H1 (cell line): ENCODE measurements at regions not wholly inside any gene's neighbourhood (a gene's known extent, or its start where the extent isn't known, plus 50 kb on each side); places are given as distances from the start of the nearest gene placed in this dataset.

Experiments
- CTCF ChIA-PET: fragments of 300-600 bp; sonication (Branson Sonifier 250); formaldehyde crosslinking; loops from one replicate; lab custom pipeline; 2021; ENCODE audit not compliant: partially characterized antibody; lab: Charles Lee
- POLR2A ChIA-PET: fragments of 300-600 bp; sonication (Branson Sonifier 250); formaldehyde crosslinking; loops from one replicate; lab custom pipeline; 2021; ENCODE audit warnings: inconsistent platforms; ENCODE audit not compliant: partially characterized antibody; lab: Charles Lee
- DNase-seq, 2 experiments: peaks; one replicate each; pipeline versions ENCODE4 v3.0.0 to v3.0.0-alpha.2; 2010 to 2022; ENCODE audit warnings: low spot score in 2 of 2, low read depth in 1 of 2, mixed read lengths in 1 of 2
- FAIRE-seq: peaks from 2 replicates; lab custom pipeline; 2011; peaks lifted over from hg19 to GRCh38; lab: Jason Lieb, UNC
- H2AFZ ChIP-seq: 2 replicates; pipeline ENCODE4 v1.8.1; 2012; ENCODE audit warnings: low read length, inconsistent platforms
- H2AK5ac ChIP-seq: 2 replicates; pipeline ENCODE4 v1.6.1; 2013; ENCODE audit warnings: low read depth, low read length
- H2BK120ac ChIP-seq: replicated peaks from 2 replicates; pipeline ENCODE3; 2013; ENCODE audit warnings: low read depth, low read length, inconsistent platforms
- H2BK12ac ChIP-seq: 2 replicates; pipeline ENCODE4 v1.6.1; 2013; ENCODE audit warnings: low read depth, low read length
- H2BK15ac ChIP-seq: 2 replicates; pipeline ENCODE4 v1.6.1; 2013; ENCODE audit warnings: low read length
- H2BK20ac ChIP-seq: 2 replicates; pipeline ENCODE4 v1.6.1; 2013; ENCODE audit warnings: low read length
- H2BK5ac ChIP-seq: 2 replicates; pipeline ENCODE4 v1.6.1; 2013; ENCODE audit warnings: low read depth, low read length
- H3K14ac ChIP-seq: 2 replicates; pipeline ENCODE4 v1.6.1; 2013; ENCODE audit warnings: inconsistent platforms; ENCODE audit not compliant: insufficient read length
- H3K18ac ChIP-seq: 2 replicates; pipeline ENCODE4 v1.6.1; 2013; ENCODE audit warnings: low read length; ENCODE audit errors: extremely low read depth
- H3K23ac ChIP-seq: 2 replicates; pipeline ENCODE4 v1.6.1; 2013; ENCODE audit warnings: inconsistent platforms; ENCODE audit not compliant: insufficient read length
- H3K23me2 ChIP-seq: 2 replicates; pipeline ENCODE4 v1.6.1; 2013; ENCODE audit warnings: low read depth, low read length
- H3K27ac ChIP-seq: 2 replicates; pipeline ENCODE4 v1.6.1; 2011; ENCODE audit warnings: low read depth, low read length, inconsistent platforms
- H3K27me3 ChIP-seq, 4 experiments: replicated peaks in 1 of 4; 1 replicate in 1 of 4; 2 replicates in 3 of 4; pipeline versions ENCODE4 v1.6.1 to v1.8.1; 2011 to 2013; ENCODE audit warnings: low read length in 3 of 4, mild to moderate bottlenecking in 3 of 4, inconsistent platforms in 2 of 4, mixed read lengths in 2 of 4, moderate library complexity in 1 of 4; ENCODE audit not compliant: control insufficient read depth in 3 of 4, insufficient read depth in 3 of 4; ENCODE audit errors: extremely low read depth in 1 of 4
- H3K36me3 ChIP-seq, 4 experiments: 2 replicates each; pipeline versions ENCODE4 v1.6.1 to v1.8.1; 2011 to 2013; ENCODE audit warnings: mild to moderate bottlenecking in 4 of 4, low read length in 3 of 4, moderate library complexity in 2 of 4, control low read depth in 1 of 4, inconsistent platforms in 1 of 4; ENCODE audit not compliant: insufficient read depth in 4 of 4, control insufficient read depth in 2 of 4
- H3K4ac ChIP-seq: replicated peaks from 2 replicates; pipeline ENCODE3; 2013; ENCODE audit warnings: low read length, low read depth, mixed read lengths, inconsistent platforms; ENCODE audit not compliant: insufficient read length
- H3K4me1 ChIP-seq, 4 experiments: replicated peaks in 1 of 4; 1 replicate in 1 of 4; 2 replicates in 3 of 4; pipeline versions ENCODE4 v1.6.1 to v1.8.1; 2011 to 2013; ENCODE audit warnings: low read length in 3 of 4, inconsistent platforms in 2 of 4, mixed read lengths in 1 of 4; ENCODE audit not compliant: insufficient read depth in 4 of 4, control insufficient read depth in 3 of 4
- H3K4me2 ChIP-seq, 2 experiments: 2 replicates each; pipeline versions ENCODE4 v1.6.1 to v1.8.1; 2011 to 2013; ENCODE audit warnings: low read depth in 2 of 2, low read length in 2 of 2, control low read depth in 1 of 2, inconsistent platforms in 1 of 2, mild to moderate bottlenecking in 1 of 2; ENCODE audit not compliant: insufficient read depth in 1 of 2
- H3K4me3 ChIP-seq, 4 experiments: fragments of 200-600, 300-600 bp in 1 of 4; sonication (generic), shearing (Covaris generic), sonication (Bioruptor Twin) in 1 of 4; 2 replicates each; pipeline versions ENCODE4 v1.5.1 to v1.8.1; 2011 to 2016; ENCODE audit warnings: low read length in 4 of 4, low read depth in 3 of 4, control low read depth in 2 of 4, inconsistent platforms in 2 of 4, mild to moderate bottlenecking in 2 of 4, mixed read lengths in 1 of 4, moderate library complexity in 1 of 4; ENCODE audit not compliant: insufficient read depth in 2 of 4; ENCODE audit errors: extremely low read depth in 1 of 4
- H3K56ac ChIP-seq: replicated peaks from 2 replicates; pipeline ENCODE3; 2013; ENCODE audit warnings: low read depth, mild to moderate bottlenecking, mixed read lengths, low read length, inconsistent platforms; ENCODE audit not compliant: insufficient read length
- H3K79me1 ChIP-seq: 2 replicates; pipeline ENCODE4 v1.6.1; 2013; ENCODE audit warnings: low read depth, low read length, control low read depth
- H3K79me2 ChIP-seq, 2 experiments: 2 replicates each; pipeline versions ENCODE4 v1.6.1 to v1.8.1; 2012 to 2013; ENCODE audit warnings: low read length in 2 of 2, mild to moderate bottlenecking in 2 of 2, inconsistent platforms in 1 of 2; ENCODE audit not compliant: insufficient read depth in 2 of 2, control insufficient read depth in 1 of 2
- H3K9ac ChIP-seq, 4 experiments: replicated peaks in 1 of 4; 1 replicate in 1 of 4; 2 replicates in 3 of 4; pipeline versions ENCODE4 v1.6.1 to v1.8.1; 2011 to 2013; ENCODE audit warnings: low read depth in 3 of 4, low read length in 3 of 4, control low read depth in 2 of 4, mild to moderate bottlenecking in 2 of 4, moderate library complexity in 2 of 4, inconsistent platforms in 1 of 4; ENCODE audit errors: extremely low read depth in 1 of 4
- H3K9me3 ChIP-seq, 2 experiments: 2 replicates each; pipeline versions ENCODE4 v1.6.1 to v1.8.1; 2012 to 2013; ENCODE audit warnings: mild to moderate bottlenecking in 2 of 2, moderate library complexity in 2 of 2, control low read depth in 1 of 2, inconsistent platforms in 1 of 2, low read depth in 1 of 2, low read length in 1 of 2, mixed read lengths in 1 of 2; ENCODE audit not compliant: insufficient read depth in 2 of 2
- H4K20me1 ChIP-seq, 2 experiments: replicated peaks in 1 of 2; 2 replicates each; pipeline versions ENCODE3 to v1.8.1; 2011 to 2013; ENCODE audit warnings: inconsistent platforms in 2 of 2, low read length in 2 of 2, mild to moderate bottlenecking in 1 of 2; ENCODE audit not compliant: insufficient read depth in 2 of 2, control insufficient read depth in 1 of 2
- H4K5ac ChIP-seq: 2 replicates; pipeline ENCODE4 v1.6.1; 2013; ENCODE audit warnings: low read length, low read depth, mixed read lengths, inconsistent platforms; ENCODE audit not compliant: insufficient read length
- H4K8ac ChIP-seq: 2 replicates; pipeline ENCODE4 v1.8.0; 2013; ENCODE audit warnings: mild to moderate bottlenecking, moderate library complexity, low read length, inconsistent platforms; ENCODE audit not compliant: insufficient read depth; ENCODE audit errors: extremely low read depth
- H4K91ac ChIP-seq: replicated peaks from 2 replicates; pipeline ENCODE3; 2013; ENCODE audit warnings: low read length, mixed read lengths, inconsistent platforms; ENCODE audit not compliant: insufficient read length
- CHD1 ChIP-seq: IDR thresholded peaks from 2 replicates; pipeline ENCODE4 v1.6.1; 2012; ENCODE audit warnings: low read depth, low read length, improper control_type of control experiment
- E2F6 ChIP-seq: IDR thresholded peaks from 2 replicates; pipeline ENCODE4 v1.6.1; 2012; ENCODE audit warnings: inconsistent platforms
- EP300 ChIP-seq, 2 experiments: IDR thresholded peaks; 1 replicate in 1 of 2; 2 replicates in 1 of 2; pipeline ENCODE4 v1.6.1; 2011 to 2012; ENCODE audit warnings: low read depth in 2 of 2, low read length in 2 of 2, mild to moderate bottlenecking in 2 of 2, borderline replicate concordance in 1 of 2, inconsistent platforms in 1 of 2, moderate library complexity in 1 of 2
- JUND ChIP-seq: IDR thresholded peaks from 2 replicates; pipeline ENCODE4 v1.6.1; 2011; ENCODE audit warnings: mild to moderate bottlenecking, improper control_type of control experiment, low read length
- POLR2AphosphoS5 ChIP-seq: IDR thresholded peaks from 2 replicates; pipeline ENCODE4 v1.6.1; 2011; ENCODE audit warnings: low read depth, low read length
- RAD21 ChIP-seq, 2 experiments: IDR thresholded peaks in 1 of 2; conservative IDR thresholded peaks in 1 of 2; 2 replicates each; pipeline ENCODE4 v1.6.1; 2011; ENCODE audit warnings: low read depth in 2 of 2, low read length in 2 of 2, improper control_type of control experiment in 1 of 2, inconsistent platforms in 1 of 2, mild to moderate bottlenecking in 1 of 2, moderate library complexity in 1 of 2
- RBBP5 ChIP-seq: IDR thresholded peaks from 2 replicates; pipeline ENCODE4 v1.7.1; 2012; ENCODE audit warnings: low read depth, mild to moderate bottlenecking, inconsistent platforms, low read length, moderate library complexity, borderline replicate concordance
- TAF7 ChIP-seq: optimal IDR thresholded peaks from 2 replicates; pipeline ENCODE3; 2011; ENCODE audit warnings: low read depth, mild to moderate bottlenecking, inconsistent platforms, low read length, moderate library complexity, borderline replicate concordance
- TCF12 ChIP-seq: IDR thresholded peaks from 2 replicates; pipeline ENCODE4 v1.6.1; 2011; ENCODE audit warnings: low read depth, mild to moderate bottlenecking, low read length
- YY1 ChIP-seq: IDR thresholded peaks from 2 replicates; pipeline ENCODE4 v1.6.1; 2011; ENCODE audit warnings: low read depth, mild to moderate bottlenecking, low read length
- ZNF274 ChIP-seq: IDR thresholded peaks from 2 replicates; pipeline ENCODE4 v1.7.0; 2012; ENCODE audit warnings: low read length, borderline replicate concordance; ENCODE audit errors: extremely low read depth
- WGBS, 2 experiments: shearing (Covaris generic) in 1 of 2; methylation state at CpG; one replicate each; pipeline versions ENCODE4 v1.1.6 to v1.1.7; 2013 to 2015; ENCODE audit warnings: low lambda C conversion rate in 2 of 2, mixed read lengths in 2 of 2, inconsistent platforms in 1 of 2, low coverage in 1 of 2, missing lambda C conversion rate in 1 of 2; ENCODE audit not compliant: insufficient replicate concordance in 2 of 2, insufficient coverage in 1 of 2, insufficient read length in 1 of 2; ENCODE audit errors: extremely low coverage in 1 of 2, missing lambda C conversion rate in 1 of 2; 5-methylcytosine and 5-hydroxymethylcytosine counted together
- TF ChIP-seq, protein P1 (sequence below): IDR thresholded peaks from 2 replicates; pipeline ENCODE4 v1.6.1; 2012; ENCODE audit warnings: low read length, inconsistent platforms

GRCh38 chr4:123776267-123776666 lies 379.7 kb downstream of the SPRY1 start:
- Histone ChIP-seq H2BK5ac (no peak overlapping the region), H4K91ac (no peak overlapping the region), H3K79me1 (no peaks in the 10 kb centered on the region), H3K4me2 (no peak overlapping the region), H3K79me2 (no peaks in the 10 kb centered on the region), H3K27me3 (no peaks in the 10 kb centered on the region), H3K23ac (no peak overlapping the region), H4K8ac (no peak overlapping the region; the same call in 1 of the 2 replicates), H3K27ac (no peak overlapping the region), H3K4ac (no peak overlapping the region), H3K36me3 (no peaks in the 10 kb centered on the region), H3K56ac (no peak overlapping the region), H2AFZ (no peak overlapping the region), H3K4me3 (no peak overlapping the region), H4K5ac (no peak overlapping the region), H3K4me1 (no peaks in the 10 kb centered on the region), H3K23me2 (no peaks in the 10 kb centered on the region), H2AK5ac (no peak overlapping the region), H2BK120ac (no peak overlapping the region), H3K9me3 (peaks cover 0 to 3% of the 10 kb centered on the region in 2 experiments; a peak in 1 of 4 replicates), H4K20me1 (no peaks in the 10 kb centered on the region), H2BK15ac (no peak overlapping the region), H2BK20ac (no peak overlapping the region), H2BK12ac (no peak overlapping the region), H3K14ac (no peak overlapping the region), H3K9ac (no peak overlapping the region), H3K18ac (no peak overlapping the region)
- ChIA-PET CTCF (no interaction called here), POLR2A (no interaction called here)
- DNase-seq, result no peak
- WGBS, 2 experiments, result 95% methylated on average over 1 of the region's 1 CpG; no CpG with 5 or more reads in 1 of the 2 experiments
- no peak for FAIRE-seq
- no peak for TF ChIP-seq TAF7
- no peak for TF ChIP-seq E2F6
- no peak for TF ChIP-seq EP300 (IDR thresholded peaks at IDR 0.05; ENCODE audit: borderline replicate concordance in 1 of 2, low read depth in 2 of 2, low read length in 2 of 2)
- TF ChIP-seq YY1, result no peak
- no peak for TF ChIP-seq RBBP5
- no peak for TF ChIP-seq CHD1
- TF ChIP-seq RAD21 (IDR thresholded peaks at IDR 0.05 in 1 of 2, conservative IDR thresholded peaks at IDR 0.05 in 1 of 2; ENCODE audit: low read depth in 2 of 2, low read length in 2 of 2), result no peak
- TF ChIP-seq TCF12, result no peak
- TF ChIP-seq, protein P1, sequence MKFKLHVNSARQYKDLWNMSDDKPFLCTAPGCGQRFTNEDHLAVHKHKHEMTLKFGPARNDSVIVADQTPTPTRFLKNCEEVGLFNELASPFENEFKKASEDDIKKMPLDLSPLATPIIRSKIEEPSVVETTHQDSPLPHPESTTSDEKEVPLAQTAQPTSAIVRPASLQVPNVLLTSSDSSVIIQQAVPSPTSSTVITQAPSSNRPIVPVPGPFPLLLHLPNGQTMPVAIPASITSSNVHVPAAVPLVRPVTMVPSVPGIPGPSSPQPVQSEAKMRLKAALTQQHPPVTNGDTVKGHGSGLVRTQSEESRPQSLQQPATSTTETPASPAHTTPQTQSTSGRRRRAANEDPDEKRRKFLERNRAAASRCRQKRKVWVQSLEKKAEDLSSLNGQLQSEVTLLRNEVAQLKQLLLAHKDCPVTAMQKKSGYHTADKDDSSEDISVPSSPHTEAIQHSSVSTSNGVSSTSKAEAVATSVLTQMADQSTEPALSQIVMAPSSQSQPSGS, result no peak
- no peak for TF ChIP-seq JUND
- no peak for TF ChIP-seq POLR2AphosphoS5
- TF ChIP-seq ZNF274, result no peak
